ENCODE measurements at regions not wholly inside any gene's neighbourhood (a gene's known extent, or its start where the extent isn't known, plus 50 kb on each side); places are given as distances from the start of the nearest gene placed in this dataset.

- TF ChIP-seq POLR2A (IDR thresholded peaks at IDR 0.05; ENCODE audit: low read depth, low read length) (no peak), JUN (IDR thresholded peaks at IDR 0.05; ENCODE audit: borderline replicate concordance, insufficient read depth, insufficient read length, low read depth) (no peak), CTCF (IDR thresholded peaks at IDR 0.05; ENCODE audit: extremely low read depth in 1 of 2, insufficient read depth in 1 of 2, low read depth in 1 of 2, low read length in 2 of 2) (no peak)
Observed at GRCh38 chr12:45587877-45588533, 141.5 kb upstream of the ARID2 start.

Data from endothelial cell of umbilical vein (primary cell).